ENCODE measurements at regions not wholly inside any gene's neighbourhood (a gene's known extent, or its start where the extent isn't known, plus 50 kb on each side); places are given as distances from the start of the nearest gene placed in this dataset.

GRCh38 chr3:64888165-64888564 is 200.4 kb upstream of the ADAMTS9 start:
- H3K27ac ChIP-seq (replicated peaks), result no peak overlapping the region
- DNase-seq (ENCODE audit: low read depth in 1 of 2, low spot score in 1 of 2), result peak in 1 of 2 experiments; percentile 7
- H3K27me3 ChIP-seq (ENCODE audit: insufficient read depth, poor library complexity, severe bottlenecking), result no peaks in the 10 kb centered on the region
- no peak overlapping the region for H3K4me3 ChIP-seq (replicated peaks; ENCODE audit: insufficient read depth, low read length)
- no peak for TF ChIP-seq GABPA (IDR thresholded peaks at IDR 0.05; ENCODE audit: low read depth)
- no peak for TF ChIP-seq REST (IDR thresholded peaks at IDR 0.05; ENCODE audit: insufficient replicate concordance, low read depth)
- no peak for TF ChIP-seq SPI1 (IDR thresholded peaks at IDR 0.05; ENCODE audit: borderline replicate concordance, low read depth)
- TF ChIP-seq POLR2AphosphoS5 (IDR thresholded peaks at IDR 0.05; ENCODE audit: low read depth), result no peak
- TF ChIP-seq CTCF (IDR thresholded peaks at IDR 0.05; ENCODE audit: insufficient read depth, low read length), result no peak

GRCh38 chr3:64885055-64885454 is 197.3 kb upstream of the ADAMTS9 start:
- no peak for DNase-seq (ENCODE audit: low read depth in 1 of 2, low spot score in 1 of 2)
- Histone ChIP-seq H3K4me3 (replicated peaks; ENCODE audit: insufficient read depth, low read length) (no peak overlapping the region), H3K27ac (replicated peaks) (no peak overlapping the region), H3K27me3 (ENCODE audit: insufficient read depth, poor library complexity, severe bottlenecking) (no peaks in the 10 kb centered on the region)
- TF ChIP-seq GABPA (IDR thresholded peaks at IDR 0.05; ENCODE audit: low read depth) (no peak), POLR2AphosphoS5 (IDR thresholded peaks at IDR 0.05; ENCODE audit: low read depth) (no peak), REST (IDR thresholded peaks at IDR 0.05; ENCODE audit: insufficient replicate concordance, low read depth) (no peak), CTCF (IDR thresholded peaks at IDR 0.05; ENCODE audit: insufficient read depth, low read length) (no peak), SPI1 (IDR thresholded peaks at IDR 0.05; ENCODE audit: borderline replicate concordance, low read depth) (no peak)

- no peaks in the 10 kb centered on the region for H3K27me3 ChIP-seq (ENCODE audit: insufficient read depth, poor library complexity, severe bottlenecking)
- H3K27ac ChIP-seq (replicated peaks), result no peak overlapping the region
- TF ChIP-seq POLR2AphosphoS5 (IDR thresholded peaks at IDR 0.05; ENCODE audit: low read depth), result no peak
- H3K4me3 ChIP-seq (replicated peaks; ENCODE audit: insufficient read depth, low read length), result no peak overlapping the region
- DNase-seq (ENCODE audit: low read depth in 1 of 2, low spot score in 1 of 2), result no peak
Observed at GRCh38 chr3:64884536-64884935, 196.7 kb upstream of the ADAMTS9 start.

- TF ChIP-seq CTCF (IDR thresholded peaks at IDR 0.05; ENCODE audit: insufficient read depth, low read length) (no peak), GABPA (IDR thresholded peaks at IDR 0.05; ENCODE audit: low read depth) (no peak), POLR2AphosphoS5 (IDR thresholded peaks at IDR 0.05; ENCODE audit: low read depth) (no peak), REST (IDR thresholded peaks at IDR 0.05; ENCODE audit: insufficient replicate concordance, low read depth) (no peak), SPI1 (IDR thresholded peaks at IDR 0.05; ENCODE audit: borderline replicate concordance, low read depth) (no peak)
- no peak overlapping the region for H3K27ac ChIP-seq (replicated peaks)
- H3K27me3 ChIP-seq (ENCODE audit: insufficient read depth, poor library complexity, severe bottlenecking), result no peaks in the 10 kb centered on the region
- no peak for DNase-seq (ENCODE audit: low read depth in 1 of 2, low spot score in 1 of 2)
- H3K4me3 ChIP-seq (replicated peaks; ENCODE audit: insufficient read depth, low read length), result no peak overlapping the region
Observed at GRCh38 chr3:64880916-64881315, 193.1 kb upstream of the ADAMTS9 start.

Measured in HL-60 (cell line).